Trophoblast cell (in vitro differentiated cells and primary cell): ENCODE measurements at regions not wholly inside any gene's neighbourhood (a gene's known extent, or its start where the extent isn't known, plus 50 kb on each side); places are given as distances from the start of the nearest gene placed in this dataset.

Source experiments
- DNase-seq, 2 donors: peaks; one replicate each; pipeline ENCODE4 v3.0.0-alpha.2; 2016
- H2AFZ ChIP-seq: 2 replicates; pipeline ENCODE4 v1.6.1; 2013; ENCODE audit warnings: low read length, moderate library complexity, mild to moderate bottlenecking; ENCODE audit not compliant: insufficient read depth, poor library complexity
- H2AK5ac ChIP-seq: 2 replicates; pipeline ENCODE4 v1.6.1; 2013; ENCODE audit warnings: mild to moderate bottlenecking, low read length
- H2BK120ac ChIP-seq: 2 replicates; pipeline ENCODE4 v1.6.1; 2013; ENCODE audit warnings: low read length, mild to moderate bottlenecking, moderate library complexity; ENCODE audit not compliant: insufficient read depth, poor library complexity
- H2BK12ac ChIP-seq: 2 replicates; pipeline ENCODE4 v1.6.1; 2013; ENCODE audit warnings: mild to moderate bottlenecking, low read length, moderate library complexity
- H2BK5ac ChIP-seq: 2 replicates; pipeline ENCODE4 v1.6.1; 2013; ENCODE audit warnings: low read length, low read depth, moderate library complexity, mild to moderate bottlenecking; ENCODE audit not compliant: poor library complexity
- H3K14ac ChIP-seq: 2 replicates; pipeline ENCODE4 v1.6.1; 2013; ENCODE audit warnings: mild to moderate bottlenecking, low read length
- H3K18ac ChIP-seq: 2 replicates; pipeline ENCODE4 v1.6.1; 2013; ENCODE audit warnings: mild to moderate bottlenecking, low read length
- H3K23ac ChIP-seq: 2 replicates; pipeline ENCODE4 v1.6.1; 2013; ENCODE audit warnings: low read length
- H3K27ac ChIP-seq: 2 replicates; pipeline ENCODE4 v1.5.1; 2013; ENCODE audit warnings: low read depth, mild to moderate bottlenecking, inconsistent platforms, low read length, moderate library complexity
- H3K27me3 ChIP-seq: 2 replicates; pipeline ENCODE4 v1.6.1; 2013; ENCODE audit warnings: inconsistent platforms, mild to moderate bottlenecking, low read length, moderate library complexity; ENCODE audit not compliant: insufficient read depth
- H3K36me3 ChIP-seq, 2 experiments: 1 replicate in 1 of 2; 2 replicates in 1 of 2; pipeline ENCODE4 v1.6.1; 2013; ENCODE audit warnings: low read length in 2 of 2, mild to moderate bottlenecking in 2 of 2, moderate library complexity in 1 of 2; ENCODE audit not compliant: insufficient read depth in 2 of 2, control insufficient read depth in 1 of 2
- H3K4ac ChIP-seq: 2 replicates; pipeline ENCODE4 v1.6.1; 2013; ENCODE audit warnings: low read depth, mild to moderate bottlenecking, low read length, moderate library complexity
- H3K4me1 ChIP-seq, 2 experiments: 1 replicate in 1 of 2; 2 replicates in 1 of 2; pipeline ENCODE4 v1.6.1; 2013; ENCODE audit warnings: low read length in 2 of 2, mild to moderate bottlenecking in 2 of 2, moderate library complexity in 1 of 2; ENCODE audit not compliant: insufficient read depth in 2 of 2, control insufficient read depth in 1 of 2
- H3K4me2 ChIP-seq: 2 replicates; pipeline ENCODE4 v1.6.1; 2013; ENCODE audit warnings: inconsistent platforms, mild to moderate bottlenecking, low read length, moderate library complexity
- H3K4me3 ChIP-seq: 2 replicates; pipeline ENCODE4 v1.5.1; 2013; ENCODE audit warnings: mild to moderate bottlenecking, low read depth, low read length, inconsistent platforms
- H3K79me1 ChIP-seq: one replicate; pipeline ENCODE4 v1.6.1; 2013; ENCODE audit warnings: low read length
- H3K79me2 ChIP-seq: 2 replicates; pipeline ENCODE4 v1.6.1; 2013; ENCODE audit warnings: low read length, mild to moderate bottlenecking; ENCODE audit not compliant: control insufficient read depth, insufficient read depth, poor library complexity
- H3K9ac ChIP-seq: 2 replicates; pipeline ENCODE4 v1.6.1; 2013; ENCODE audit warnings: mild to moderate bottlenecking, low read length
- H3K9me3 ChIP-seq: 2 replicates; pipeline ENCODE4 v1.6.1; 2013; ENCODE audit warnings: low read depth, mild to moderate bottlenecking, control low read depth, inconsistent platforms, low read length; ENCODE audit not compliant: insufficient read depth
- H4K12ac ChIP-seq: 2 replicates; pipeline ENCODE4 v1.6.1; 2013; ENCODE audit warnings: low read depth, mild to moderate bottlenecking, low read length, moderate library complexity
- H4K8ac ChIP-seq: 2 replicates; pipeline ENCODE4 v1.6.1; 2013; ENCODE audit warnings: low read depth, mild to moderate bottlenecking, low read length, moderate library complexity
- H4K91ac ChIP-seq: one replicate; pipeline ENCODE4 v1.6.1; 2013; ENCODE audit warnings: low read depth, mild to moderate bottlenecking, low read length, moderate library complexity
- WGBS: extraction: QIAGEN DNeasy Blood & Tissue Kit; methylation state at CpG from one replicate; pipeline ENCODE4 v1.1.7; 2013; ENCODE audit warnings: missing lambda C conversion rate; ENCODE audit not compliant: insufficient read length, insufficient coverage; ENCODE audit errors: extremely low coverage; 5-methylcytosine and 5-hydroxymethylcytosine counted together

- Histone ChIP-seq H3K36me3 (no peaks in the 10 kb centered on the region), H3K4me2 (no peak overlapping the region), H3K4me3 (no peak overlapping the region), H3K9ac (no peak overlapping the region), H3K23ac (no peak overlapping the region), H4K91ac (no peak overlapping the region), H2BK5ac (no peak overlapping the region), H2AK5ac (no peak overlapping the region), H3K9me3 (no peaks in the 10 kb centered on the region), H2BK120ac (no peak overlapping the region), H3K18ac (no peak overlapping the region), H2AFZ (no peak overlapping the region), H3K79me1 (no peaks in the 10 kb centered on the region), H4K12ac (no peak overlapping the region), H3K4ac (no peak overlapping the region), H3K79me2 (no peaks in the 10 kb centered on the region), H3K27me3 (no peaks in the 10 kb centered on the region), H2BK12ac (no peak overlapping the region), H3K27ac (no peak overlapping the region), H4K8ac (no peak overlapping the region), H3K4me1 (no peaks in the 10 kb centered on the region), H3K14ac (no peak overlapping the region)
- WGBS: no CpG with 5 or more reads among the region's 3 CpGs
- DNase-seq: no peak
Measured at GRCh38 chr7:109950821-109951564, 1139.9 kb upstream of the LRRN3 start.

GRCh38 chr7:109951565-109951928 lies 1139.4 kb upstream of the LRRN3 start:
- no peaks in the 10 kb centered on the region for H3K79me2 ChIP-seq
- H3K4me1 ChIP-seq: no peaks in the 10 kb centered on the region
- H3K9ac ChIP-seq: no peak overlapping the region
- no peak overlapping the region for H3K4me2 ChIP-seq
- H2BK12ac ChIP-seq: no peak overlapping the region
- H4K12ac ChIP-seq: no peak overlapping the region
- H3K27me3 ChIP-seq: no peaks in the 10 kb centered on the region
- DNase-seq: no peak
- H3K36me3 ChIP-seq: no peaks in the 10 kb centered on the region
- no peaks in the 10 kb centered on the region for H3K79me1 ChIP-seq
- no peak overlapping the region for H4K91ac ChIP-seq
- H3K23ac ChIP-seq: no peak overlapping the region
- no peak overlapping the region for H3K18ac ChIP-seq
- H4K8ac ChIP-seq: no peak overlapping the region
- H2BK120ac ChIP-seq: no peak overlapping the region
- H2AFZ ChIP-seq: no peak overlapping the region
- no peak overlapping the region for H3K4ac ChIP-seq
- no peak overlapping the region for H2AK5ac ChIP-seq
- no peak overlapping the region for H2BK5ac ChIP-seq
- H3K9me3 ChIP-seq: no peaks in the 10 kb centered on the region
- H3K27ac ChIP-seq: no peak overlapping the region
- no peak overlapping the region for H3K4me3 ChIP-seq
- H3K14ac ChIP-seq: no peak overlapping the region
- no CpG with 5 or more reads among the region's 4 CpGs for WGBS

GRCh38 chr7:109955986-109956385 lies 1134.9 kb upstream of the LRRN3 start:
- Histone ChIP-seq H3K23ac (no peak overlapping the region), H3K27me3 (no peaks in the 10 kb centered on the region), H4K8ac (no peak overlapping the region), H3K27ac (no peak overlapping the region), H3K4me3 (no peak overlapping the region), H4K91ac (no peak overlapping the region), H3K9me3 (no peaks in the 10 kb centered on the region), H4K12ac (no peak overlapping the region), H2BK120ac (no peak overlapping the region), H3K18ac (no peak overlapping the region), H3K14ac (no peak overlapping the region), H3K79me2 (no peaks in the 10 kb centered on the region), H3K79me1 (no peaks in the 10 kb centered on the region), H2AFZ (no peak overlapping the region), H3K4me2 (no peak overlapping the region), H3K4ac (no peak overlapping the region), H3K9ac (no peak overlapping the region), H2AK5ac (no peak overlapping the region), H3K36me3 (no peaks in the 10 kb centered on the region), H2BK5ac (no peak overlapping the region), H3K4me1 (no peaks in the 10 kb centered on the region), H2BK12ac (no peak overlapping the region)
- DNase-seq: no peak

- Histone ChIP-seq H3K9ac (no peak overlapping the region), H2AFZ (no peak overlapping the region), H2BK5ac (no peak overlapping the region), H3K36me3 (no peaks in the 10 kb centered on the region), H2BK120ac (no peak overlapping the region), H2AK5ac (no peak overlapping the region), H3K4me3 (no peak overlapping the region), H4K91ac (no peak overlapping the region), H3K9me3 (no peaks in the 10 kb centered on the region), H3K4me1 (no peaks in the 10 kb centered on the region), H3K18ac (no peak overlapping the region), H3K4me2 (no peak overlapping the region), H3K79me2 (no peaks in the 10 kb centered on the region), H4K12ac (no peak overlapping the region), H3K4ac (no peak overlapping the region), H3K27me3 (no peaks in the 10 kb centered on the region), H4K8ac (no peak overlapping the region), H3K79me1 (no peaks in the 10 kb centered on the region), H2BK12ac (no peak overlapping the region), H3K27ac (no peak overlapping the region), H3K14ac (no peak overlapping the region), H3K23ac (no peak overlapping the region)
- DNase-seq: no peak
Measured at GRCh38 chr7:109956916-109957315, 1134.0 kb upstream of the LRRN3 start.
